DOHH2 (cell line): ENCODE measurements at regions not wholly inside any gene's neighbourhood (a gene's known extent, or its start where the extent isn't known, plus 50 kb on each side); places are given as distances from the start of the nearest gene placed in this dataset.

Source experiments
- CTCF ChIP-seq: fragments of 200-600 bp; sonication (generic); IDR thresholded peaks from one replicate; pipeline ENCODE4 v1.5.1; 2014; ENCODE audit warnings: antibody characterized with exemption, mild to moderate bottlenecking, low read depth, low read length; ENCODE audit not compliant: poor library complexity, severe bottlenecking
- EZH2phosphoT487 ChIP-seq: fragments of 200-600 bp; sonication (generic); IDR thresholded peaks from 2 replicates; pipeline ENCODE4 v1.6.1; 2017; ENCODE audit warnings: borderline replicate concordance, mild to moderate bottlenecking, antibody characterized with exemption, low read length, moderate library complexity, mixed read lengths

- TF ChIP-seq CTCF = no peak
- no peak for TF ChIP-seq EZH2phosphoT487
These were observed 812.9 kb upstream of the ZNF608 start for GRCh38 chr5:125559296-125559695.
